ENCODE measurements at regions not wholly inside any gene's neighbourhood (a gene's known extent, or its start where the extent isn't known, plus 50 kb on each side); places are given as distances from the start of the nearest gene placed in this dataset.

GRCh38 chr9:119781886-119782285 is 412.7 kb upstream of the BRINP1 start:
- no peak overlapping the region for H3K4me3 ChIP-seq (ENCODE audit: control extremely low read depth in 1 of 5, extremely low read depth in 1 of 5, insufficient read depth in 1 of 5, low read depth in 2 of 5, low read length in 4 of 5)
- no peak overlapping the region for H3K27ac ChIP-seq (ENCODE audit: low read length in 2 of 2)
- no peaks in the 10 kb centered on the region for H3K27me3 ChIP-seq (replicated peaks in 1 of 4; ENCODE audit: control extremely low read depth in 1 of 4, control insufficient read depth in 3 of 4, insufficient read depth in 4 of 4, low read length in 3 of 4)
- no peaks in the 10 kb centered on the region for H3K9me3 ChIP-seq (ENCODE audit: control extremely low read depth in 1 of 3, control insufficient read depth in 2 of 3, insufficient read depth in 1 of 3, low read length in 2 of 3)
- no peaks in the 10 kb centered on the region for H3K9me3 Mint-ChIP-seq (ENCODE audit: insufficient read depth)
- H3K4me1 Mint-ChIP-seq = peaks cover 4% of the 10 kb centered on the region
- H4K20me1 ChIP-seq (ENCODE audit: control insufficient read depth, insufficient read depth, low read length, poor library complexity, severe bottlenecking) = no peaks in the 10 kb centered on the region
- TF ChIP-seq EZH2 (IDR thresholded peaks at IDR 0.05; ENCODE audit: borderline replicate concordance, insufficient read depth, low read depth, low read length, poor library complexity, severe bottlenecking) (no peak), CTCF (IDR thresholded peaks at IDR 0.05) (no peak)
- no peak for ATAC-seq (ENCODE audit: low read depth)
- H2AFZ ChIP-seq (ENCODE audit: insufficient read depth, low read depth, low read length, poor library complexity, severe bottlenecking) = no peak overlapping the region
- intact Hi-C loops (cut with micrococcal nuclease) = no loop called here
- no peak overlapping the region for H3K9ac ChIP-seq (ENCODE audit: low read length)
- CTCF ChIA-PET = no interaction called here
- H3K27me3 Mint-ChIP-seq = peaks cover 7% of the 10 kb centered on the region
- H3K36me3 ChIP-seq (replicated peaks in 1 of 2; ENCODE audit: control extremely low read depth in 1 of 2, control insufficient read depth in 1 of 2, extremely low read depth in 1 of 2, insufficient read depth in 2 of 2, low read length in 1 of 2) = no peaks in the 10 kb centered on the region
- POLR2A ChIA-PET = no interaction called here
- no peak for DNase-seq
- H3K4me2 ChIP-seq (replicated peaks; ENCODE audit: low read depth, low read length, poor library complexity, severe bottlenecking) = no peak overlapping the region
- H3K27ac Mint-ChIP-seq = no peak overlapping the region
- no peaks in the 10 kb centered on the region for H3K79me2 ChIP-seq (ENCODE audit: control insufficient read depth, insufficient read depth, low read length)
- no peak overlapping the region for H3K4me3 Mint-ChIP-seq
- H3K4me1 ChIP-seq (ENCODE audit: control insufficient read depth in 2 of 2, insufficient read depth in 2 of 2, low read length in 2 of 2) = no peaks in the 10 kb centered on the region

DNA sequence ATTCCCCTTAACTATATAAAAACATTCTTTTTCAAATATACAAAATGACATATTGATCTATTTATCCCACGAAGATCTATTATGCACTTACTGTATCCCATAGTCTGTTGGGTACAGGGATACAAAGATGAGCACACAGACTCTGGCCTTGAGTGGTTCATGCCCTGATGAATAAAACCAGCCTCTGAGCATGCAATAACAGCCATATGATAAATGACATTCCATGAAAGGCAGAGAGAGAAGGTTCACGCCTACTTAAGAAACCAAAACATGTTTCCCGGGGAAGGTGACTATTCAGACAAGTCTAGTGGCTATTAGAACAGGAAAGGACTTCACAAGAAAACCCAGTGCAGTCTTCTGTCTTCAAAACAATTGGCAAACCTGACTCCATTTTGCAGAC is 406.2 kb upstream of the BRINP1 start:
- Histone ChIP-seq H3K4me3 (ENCODE audit: control extremely low read depth in 1 of 5, extremely low read depth in 1 of 5, insufficient read depth in 1 of 5, low read depth in 2 of 5, low read length in 4 of 5) (no peak overlapping the region), H3K4me1 (ENCODE audit: control insufficient read depth in 2 of 2, insufficient read depth in 2 of 2, low read length in 2 of 2) (no peaks in the 10 kb centered on the region), H3K27me3 (replicated peaks in 1 of 4; ENCODE audit: control extremely low read depth in 1 of 4, control insufficient read depth in 3 of 4, insufficient read depth in 4 of 4, low read length in 3 of 4) (no peaks in the 10 kb centered on the region), H2AFZ (ENCODE audit: insufficient read depth, low read depth, low read length, poor library complexity, severe bottlenecking) (no peak overlapping the region), H3K36me3 (replicated peaks in 1 of 2; ENCODE audit: control extremely low read depth in 1 of 2, control insufficient read depth in 1 of 2, extremely low read depth in 1 of 2, insufficient read depth in 2 of 2, low read length in 1 of 2) (no peaks in the 10 kb centered on the region), H3K9ac (ENCODE audit: low read length) (no peak overlapping the region), H3K4me2 (replicated peaks; ENCODE audit: low read depth, low read length, poor library complexity, severe bottlenecking) (no peak overlapping the region), H3K9me3 (ENCODE audit: control extremely low read depth in 1 of 3, control insufficient read depth in 2 of 3, insufficient read depth in 1 of 3, low read length in 2 of 3) (no peaks in the 10 kb centered on the region), H3K79me2 (ENCODE audit: control insufficient read depth, insufficient read depth, low read length) (no peaks in the 10 kb centered on the region), H4K20me1 (ENCODE audit: control insufficient read depth, insufficient read depth, low read length, poor library complexity, severe bottlenecking) (no peaks in the 10 kb centered on the region), H3K27ac (ENCODE audit: low read length in 2 of 2) (no peak overlapping the region)
- WGBS (ENCODE audit: insufficient coverage) = 40% methylated on average over 1 of the region's 3 CpGs
- DNase-seq (no peak), ATAC-seq (ENCODE audit: low read depth) (no peak)
- H3K4me1 Mint-ChIP-seq = peaks cover 4% of the 10 kb centered on the region
- intact Hi-C loops (cut with micrococcal nuclease) = no loop called here
- CTCF ChIA-PET = no interaction called here
- peaks cover 2% of the 10 kb centered on the region for H3K27me3 Mint-ChIP-seq
- no peak overlapping the region for H3K27ac Mint-ChIP-seq
- no peaks in the 10 kb centered on the region for H3K9me3 Mint-ChIP-seq (ENCODE audit: insufficient read depth)
- H3K4me3 Mint-ChIP-seq = no peak overlapping the region
- POLR2A ChIA-PET = no interaction called here
- TF ChIP-seq EZH2 (IDR thresholded peaks at IDR 0.05; ENCODE audit: borderline replicate concordance, insufficient read depth, low read depth, low read length, poor library complexity, severe bottlenecking) = no peak
- no peak for TF ChIP-seq CTCF (IDR thresholded peaks at IDR 0.05)
